Endothelial cell of umbilical vein (primary cell): ENCODE measurements at regions not wholly inside any gene's neighbourhood (a gene's known extent, or its start where the extent isn't known, plus 50 kb on each side); places are given as distances from the start of the nearest gene placed in this dataset.

Experiments
- BruUV-seq: library from RNA; stranded (reverse); fragments of 400-500 nt; replicated peaks from 2 replicates; lab custom pipeline; 2021; lab: Mats Ljungman, UMichigan
- CTCF ChIA-PET: fragments of 300-600, 350-600 bp; sonication (Branson Sonifier 250); formaldehyde crosslinking; loops from one replicate; lab custom pipeline; 2021; ENCODE audit warnings: antibody characterized with exemption, inconsistent platforms; lab: Charles Lee
- POLR2A ChIA-PET: fragments of 300-600, 350-600 bp; sonication (Branson Sonifier 250); formaldehyde crosslinking; loops from one replicate; lab custom pipeline; 2021; ENCODE audit warnings: antibody characterized with exemption, inconsistent platforms; lab: Charles Lee
- DNase-seq: peaks from one replicate; pipeline ENCODE4 v3.0.0-alpha.2; 2011; ENCODE audit warnings: low read depth, low spot score
- FAIRE-seq: peaks from 2 replicates; lab custom pipeline; 2011; peaks lifted over from hg19 to GRCh38; lab: Jason Lieb, UNC
- H2AFZ ChIP-seq: 2 replicates; pipeline ENCODE4 v1.6.0; 2012; ENCODE audit warnings: low read depth, low read length, control low read depth, inconsistent platforms
- H3K27ac ChIP-seq: 2 replicates; pipeline ENCODE4 v1.5.1; 2011; ENCODE audit warnings: low read depth, mild to moderate bottlenecking, control low read depth, low read length, moderate library complexity; ENCODE audit not compliant: insufficient read depth
- H3K27me3 ChIP-seq, 2 experiments: 2 replicates each; pipeline versions ENCODE4 v1.6.0 to v1.6.1; 2011; ENCODE audit warnings: low read length in 2 of 2, mixed read lengths in 1 of 2; ENCODE audit not compliant: control insufficient read depth in 2 of 2, insufficient read depth in 2 of 2
- H3K36me3 ChIP-seq, 2 experiments: 2 replicates in 1 of 2; 3 replicates in 1 of 2; pipeline ENCODE4 v1.5.1; 2011; ENCODE audit warnings: low read length in 2 of 2, mild to moderate bottlenecking in 1 of 2, moderate library complexity in 1 of 2; ENCODE audit not compliant: control insufficient read depth in 2 of 2, insufficient read depth in 2 of 2; ENCODE audit errors: extremely low read depth in 1 of 2
- H3K4me1 ChIP-seq: 3 replicates; pipeline ENCODE4 v1.5.1; 2011; ENCODE audit warnings: mild to moderate bottlenecking, low read length; ENCODE audit not compliant: control insufficient read depth, insufficient read depth; ENCODE audit errors: extremely low read depth
- H3K4me2 ChIP-seq: 2 replicates; pipeline ENCODE4 v1.6.1; 2011; ENCODE audit warnings: low read length, control low read depth, mixed read lengths; ENCODE audit not compliant: insufficient read depth
- H3K4me3 ChIP-seq, 3 experiments: fragments of 200-600 bp in 1 of 3; sonication (generic), shearing (Covaris generic) in 1 of 3; replicated peaks in 1 of 3; 2 replicates each; pipeline ENCODE4 v1.5.1; 2011 to 2016; ENCODE audit warnings: control low read depth in 3 of 3, low read length in 3 of 3, mild to moderate bottlenecking in 2 of 3, inconsistent platforms in 1 of 3, low read depth in 1 of 3, moderate library complexity in 1 of 3; ENCODE audit not compliant: insufficient read depth in 1 of 3
- H3K79me2 ChIP-seq: 2 replicates; pipeline ENCODE4 v1.6.0; 2012; ENCODE audit warnings: low read length, inconsistent platforms; ENCODE audit not compliant: control insufficient read depth, insufficient read depth
- H3K9ac ChIP-seq: replicated peaks from 2 replicates; pipeline ENCODE3; 2011; ENCODE audit warnings: low read length, control low read depth; ENCODE audit not compliant: insufficient read depth; ENCODE audit errors: extremely low read depth
- H3K9me1 ChIP-seq: replicated peaks from 3 replicates; pipeline ENCODE4 v1.6.0; 2011; ENCODE audit warnings: mild to moderate bottlenecking, low read length; ENCODE audit not compliant: control insufficient read depth, insufficient read depth; ENCODE audit errors: extremely low read depth
- H3K9me3 ChIP-seq: replicated peaks from 2 replicates; pipeline ENCODE4 v1.5.1; 2012; ENCODE audit warnings: low read length, inconsistent platforms; ENCODE audit not compliant: control insufficient read depth, insufficient read depth
- H4K20me1 ChIP-seq: replicated peaks from 2 replicates; pipeline ENCODE3; 2011; ENCODE audit warnings: mild to moderate bottlenecking, low read length; ENCODE audit not compliant: control insufficient read depth, insufficient read depth; ENCODE audit errors: extremely low read depth
- EZH2 ChIP-seq: IDR thresholded peaks from 2 replicates; pipeline ENCODE4 v1.6.1; 2012; ENCODE audit warnings: borderline replicate concordance, low read depth, mild to moderate bottlenecking, moderate library complexity, low read length, inconsistent platforms; ENCODE audit not compliant: severe bottlenecking
- FOS ChIP-seq: IDR thresholded peaks from 2 replicates; pipeline ENCODE4 v1.6.1; 2011; ENCODE audit warnings: mild to moderate bottlenecking, low read length, moderate library complexity, borderline replicate concordance; ENCODE audit not compliant: insufficient read depth
- GATA2 ChIP-seq: IDR thresholded peaks from 2 replicates; pipeline ENCODE4 v1.7.0; 2011; ENCODE audit warnings: low read depth, mild to moderate bottlenecking, moderate library complexity, mixed read lengths, low read length; ENCODE audit not compliant: insufficient read length, insufficient read depth
- JUN ChIP-seq: IDR thresholded peaks from 2 replicates; pipeline ENCODE4 v1.6.1; 2011; ENCODE audit warnings: borderline replicate concordance, low read depth; ENCODE audit not compliant: insufficient read length, insufficient read depth
- MYC ChIP-seq: IDR thresholded peaks from one replicate; pipeline ENCODE4 v1.6.1; 2011; ENCODE audit warnings: mild to moderate bottlenecking, low read depth, low read length
- POLR2A ChIP-seq: IDR thresholded peaks from 2 replicates; pipeline ENCODE4 v1.6.1; 2012; ENCODE audit warnings: low read depth, mild to moderate bottlenecking, control low read depth, low read length
- POLR2AphosphoS5 ChIP-seq: IDR thresholded peaks from 2 replicates; pipeline ENCODE4 v1.6.1; 2012; ENCODE audit warnings: low read depth, mild to moderate bottlenecking, control low read depth, low read length, moderate library complexity; ENCODE audit not compliant: insufficient read depth
- dilution Hi-C: fragments of 300-500 bp; cut with MboI; formaldehyde crosslinking; loops from one replicate; pipeline ENCODE4 v1.15.0; 2019; ENCODE audit warnings: low sequenced_read_pairs; ENCODE audit not compliant: extremely low pct_ligation_motif_present
- intact Hi-C: fragments of 100-400 bp; cut with micrococcal nuclease; formaldehyde crosslinking; loops from one replicate; pipeline ENCODE4 v1.10.0; 2022
- TF ChIP-seq, protein P1 (sequence below), 2 donors: IDR thresholded peaks; 1 replicate in 1 of 2; 2 replicates in 1 of 2; pipeline ENCODE4 v1.5.1; 2011; ENCODE audit warnings: low read length in 2 of 2, mild to moderate bottlenecking in 2 of 2, moderate library complexity in 2 of 2, control low read depth in 1 of 2, inconsistent platforms in 1 of 2, low read depth in 1 of 2; ENCODE audit not compliant: insufficient read depth in 1 of 2; ENCODE audit errors: extremely low read depth in 1 of 2
- TF ChIP-seq, protein P2 (sequence below): IDR thresholded peaks from 2 replicates; pipeline ENCODE4 v1.6.1; 2011; ENCODE audit not compliant: insufficient read depth, insufficient read length

DNA sequence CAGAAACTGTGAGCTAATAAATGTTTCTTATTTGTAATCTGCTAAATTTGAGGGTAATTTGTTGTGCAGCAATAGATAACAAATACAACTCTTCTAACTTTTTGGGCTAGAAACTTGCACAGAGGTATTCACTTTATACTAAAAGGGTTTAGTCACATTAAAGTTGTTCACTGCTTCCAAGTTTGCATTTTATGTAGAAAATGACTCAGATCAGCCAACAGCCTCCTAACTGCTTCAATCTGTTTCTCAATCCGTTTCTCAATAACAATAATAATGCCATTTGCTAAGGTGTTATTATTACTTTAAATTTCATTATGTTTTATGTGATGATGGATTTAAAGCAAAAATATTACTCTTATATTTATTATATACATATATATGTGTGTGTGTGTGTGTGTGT lies 213.9 kb downstream of the CENPW start:
- CTCF ChIA-PET: no interaction called here
- no peak for DNase-seq
- Histone ChIP-seq H3K4me3 (no peak overlapping the region), H3K9ac (no peak overlapping the region), H3K9me3 (no peaks in the 10 kb centered on the region), H4K20me1 (no peaks in the 10 kb centered on the region), H3K4me1 (no peaks in the 10 kb centered on the region), H2AFZ (no peak overlapping the region), H3K4me2 (no peak overlapping the region), H3K36me3 (no peaks in the 10 kb centered on the region), H3K27me3 (no peaks in the 10 kb centered on the region), H3K9me1 (no peaks in the 10 kb centered on the region), H3K27ac (no peak overlapping the region), H3K79me2 (no peaks in the 10 kb centered on the region)
- FAIRE-seq: no peak
- dilution Hi-C loops: no loop called here
- POLR2A ChIA-PET: no interaction called here
- no TSS peak for BruUV-seq
- TF ChIP-seq EZH2: no peak
- no peak for TF ChIP-seq POLR2A
- no peak for TF ChIP-seq GATA2
- TF ChIP-seq, protein P1, sequence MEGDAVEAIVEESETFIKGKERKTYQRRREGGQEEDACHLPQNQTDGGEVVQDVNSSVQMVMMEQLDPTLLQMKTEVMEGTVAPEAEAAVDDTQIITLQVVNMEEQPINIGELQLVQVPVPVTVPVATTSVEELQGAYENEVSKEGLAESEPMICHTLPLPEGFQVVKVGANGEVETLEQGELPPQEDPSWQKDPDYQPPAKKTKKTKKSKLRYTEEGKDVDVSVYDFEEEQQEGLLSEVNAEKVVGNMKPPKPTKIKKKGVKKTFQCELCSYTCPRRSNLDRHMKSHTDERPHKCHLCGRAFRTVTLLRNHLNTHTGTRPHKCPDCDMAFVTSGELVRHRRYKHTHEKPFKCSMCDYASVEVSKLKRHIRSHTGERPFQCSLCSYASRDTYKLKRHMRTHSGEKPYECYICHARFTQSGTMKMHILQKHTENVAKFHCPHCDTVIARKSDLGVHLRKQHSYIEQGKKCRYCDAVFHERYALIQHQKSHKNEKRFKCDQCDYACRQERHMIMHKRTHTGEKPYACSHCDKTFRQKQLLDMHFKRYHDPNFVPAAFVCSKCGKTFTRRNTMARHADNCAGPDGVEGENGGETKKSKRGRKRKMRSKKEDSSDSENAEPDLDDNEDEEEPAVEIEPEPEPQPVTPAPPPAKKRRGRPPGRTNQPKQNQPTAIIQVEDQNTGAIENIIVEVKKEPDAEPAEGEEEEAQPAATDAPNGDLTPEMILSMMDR (IDR thresholded peaks at IDR 0.05; ENCODE audit: extremely low read depth in 1 of 2, insufficient read depth in 1 of 2, low read depth in 1 of 2, low read length in 2 of 2): no peak
- TF ChIP-seq, protein P2, sequence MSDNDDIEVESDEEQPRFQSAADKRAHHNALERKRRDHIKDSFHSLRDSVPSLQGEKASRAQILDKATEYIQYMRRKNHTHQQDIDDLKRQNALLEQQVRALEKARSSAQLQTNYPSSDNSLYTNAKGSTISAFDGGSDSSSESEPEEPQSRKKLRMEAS: no peak
- no peak for TF ChIP-seq POLR2AphosphoS5
- no peak for TF ChIP-seq FOS
- no peak for TF ChIP-seq MYC
- no peak for TF ChIP-seq JUN
- intact Hi-C loops: no loop called here
